ENCODE measurements at regions not wholly inside any gene's neighbourhood (a gene's known extent, or its start where the extent isn't known, plus 50 kb on each side); places are given as distances from the start of the nearest gene placed in this dataset.

DNA sequence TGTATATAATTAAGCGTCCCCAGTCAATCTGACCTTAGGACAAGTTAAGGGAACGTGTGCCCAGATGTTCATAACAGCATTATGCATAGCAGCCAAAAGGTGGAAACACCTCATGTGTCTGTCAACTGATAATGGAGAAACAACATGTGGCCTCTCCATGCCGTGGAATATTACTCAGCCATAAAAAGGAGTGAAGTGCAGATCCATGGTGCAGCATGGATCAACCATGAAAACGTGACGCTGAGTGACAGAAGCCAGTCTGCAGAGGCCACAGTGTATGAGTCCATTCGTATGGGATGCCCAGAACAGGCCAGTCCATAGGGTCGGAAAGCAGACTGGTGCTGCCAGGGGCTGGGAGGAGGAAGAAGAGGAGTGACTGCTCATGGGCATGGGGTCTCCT lies 161.0 kb upstream of the CIBAR2 start:
- no peak for TF ChIP-seq CTCF (IDR thresholded peaks at IDR 0.05)
- TF ChIP-seq POLR2A (IDR thresholded peaks at IDR 0.05), result no peak
- no peak for TF ChIP-seq POLR2AphosphoS5 (IDR thresholded peaks at IDR 0.05)
